GM19351 (cell line): ENCODE measurements at regions not wholly inside any gene's neighbourhood (a gene's known extent, or its start where the extent isn't known, plus 50 kb on each side); places are given as distances from the start of the nearest gene placed in this dataset.

ENCODE experiments used
- ATAC-seq: cut with Tn5 transposase; IDR thresholded peaks from one replicate; pipeline ENCODE4 v1.9.1; 2021; ENCODE audit warnings: mild to moderate bottlenecking, moderate library complexity; ENCODE audit not compliant: unreplicated experiment

- ATAC-seq, result no peak
These were observed 107.1 kb upstream of the TSHZ2 start for GRCh38 chr20:52864916-52865605.

GRCh38 chr20:52859156-52859876, 112.8 kb upstream of the TSHZ2 start:
- ATAC-seq, result no peak

GRCh38 chr20:52852714-52853113, 119.4 kb upstream of the TSHZ2 start:
- no peak for ATAC-seq

GRCh38 chr20:52847731-52848359, 124.3 kb upstream of the TSHZ2 start:
- ATAC-seq, result no peak

GRCh38 chr20:52847029-52847660, 125.0 kb upstream of the TSHZ2 start:
- ATAC-seq, result no peak

- ATAC-seq, result no peak
These were observed 127.1 kb upstream of the TSHZ2 start for GRCh38 chr20:52845044-52845443.

GRCh38 chr20:52843425-52843824, 128.7 kb upstream of the TSHZ2 start:
- no peak for ATAC-seq

- ATAC-seq, result no peak
These were observed 131.2 kb upstream of the TSHZ2 start for GRCh38 chr20:52841003-52841402.

GRCh38 chr20:52840041-52840440, 132.1 kb upstream of the TSHZ2 start:
- ATAC-seq, result no peak

GRCh38 chr20:52838510-52839241, 133.5 kb upstream of the TSHZ2 start:
- ATAC-seq, result no peak

GRCh38 chr20:52837378-52837777, 134.8 kb upstream of the TSHZ2 start:
- no peak for ATAC-seq

GRCh38 chr20:52833901-52834300, 138.3 kb upstream of the TSHZ2 start:
- ATAC-seq, result no peak

- ATAC-seq, result no peak
These were observed 139.9 kb upstream of the TSHZ2 start for GRCh38 chr20:52832151-52832774.

- no peak for ATAC-seq
These were observed 141.6 kb upstream of the TSHZ2 start for GRCh38 chr20:52830598-52830997.

- no peak for ATAC-seq
These were observed 143.0 kb upstream of the TSHZ2 start for GRCh38 chr20:52829111-52829510.

GRCh38 chr20:52828199-52828598, 144.0 kb upstream of the TSHZ2 start:
- no peak for ATAC-seq

GRCh38 chr20:52826722-52827121, 145.4 kb upstream of the TSHZ2 start:
- no peak for ATAC-seq

- no peak for ATAC-seq
These were observed 145.8 kb upstream of the TSHZ2 start for GRCh38 chr20:52826321-52826720.

- ATAC-seq, result no peak
These were observed 147.5 kb upstream of the TSHZ2 start for GRCh38 chr20:52824494-52825216.

- ATAC-seq, result no peak
These were observed 148.9 kb upstream of the TSHZ2 start for GRCh38 chr20:52823303-52823702.
